A549 (cell line): ENCODE measurements at regions not wholly inside any gene's neighbourhood (a gene's known extent, or its start where the extent isn't known, plus 50 kb on each side); places are given as distances from the start of the nearest gene placed in this dataset.

Experiments used
- CTCF ChIP-seq: fragments of >200 bp; sonication (Bioruptor Twin); formaldehyde crosslinking; IDR thresholded peaks from 3 replicates; pipeline ENCODE4 v1.5.1; 2016
- JUN ChIP-seq, 2 experiments: fragments of >200 bp; sonication (Bioruptor Twin); formaldehyde crosslinking; IDR thresholded peaks; 2 replicates in 1 of 2; 3 replicates in 1 of 2; pipeline ENCODE4 v1.6.1; 2016 to 2017

GRCh38 chr2:212873256-212873655 lies 278.2 kb downstream of the IKZF2 start:
- no peak for TF ChIP-seq JUN (IDR thresholded peaks at IDR 0.05)
- TF ChIP-seq CTCF, result no peak
